Hindlimb muscle (tissue), 1 donor: ENCODE measurements at regions not wholly inside any gene's neighbourhood (a gene's known extent, or its start where the extent isn't known, plus 50 kb on each side); places are given as distances from the start of the nearest gene placed in this dataset.
"Not testable (repeated sequence)": the region's sequence is repeated elsewhere in the genome, so short reads cannot be mapped to it uniquely, and the experiment has no call there.

ENCODE experiments used
- DNase-seq: peaks from one replicate; pipeline ENCODE4 v3.0.0-alpha.2; 2013

GRCh38 chr5:130817598-130818384 lies 347.3 kb downstream of the HINT1 start:
- not testable (repeated sequence) for DNase-seq

- DNase-seq, result no peak
Measured at GRCh38 chr5:130815246-130815645, 349.8 kb downstream of the HINT1 start.

GRCh38 chr5:130808691-130809090 lies 356.4 kb downstream of the HINT1 start:
- DNase-seq, result no peak

GRCh38 chr5:130805648-130806047 lies 359.4 kb downstream of the HINT1 start:
- no peak for DNase-seq

- no peak for DNase-seq
Measured at GRCh38 chr5:130805036-130805435, 360.0 kb downstream of the HINT1 start.

- no peak for DNase-seq
Measured at GRCh38 chr5:130801963-130802362, 363.1 kb downstream of the HINT1 start.

- DNase-seq, result no peak
Measured at GRCh38 chr5:130799015-130799414, 366.0 kb downstream of the HINT1 start.

GRCh38 chr5:130797303-130797702 lies 367.8 kb downstream of the HINT1 start:
- DNase-seq, result no peak

GRCh38 chr5:130796902-130797301 lies 368.2 kb downstream of the HINT1 start:
- no peak for DNase-seq

- no peak for DNase-seq
Measured at GRCh38 chr5:130796032-130796431, 369.0 kb downstream of the HINT1 start.

- DNase-seq, result no peak
Measured at GRCh38 chr5:130795037-130795436, 370.0 kb downstream of the HINT1 start.

- no peak for DNase-seq
Measured at GRCh38 chr5:130777794-130778193, 387.3 kb downstream of the HINT1 start.

GRCh38 chr5:130773813-130774212 lies 391.2 kb downstream of the HINT1 start:
- DNase-seq, result no peak

- DNase-seq, result no peak
Measured at GRCh38 chr5:130762031-130762430, 403.0 kb downstream of the HINT1 start.

- DNase-seq, result no peak
Measured at GRCh38 chr5:130759061-130759460, 406.0 kb downstream of the HINT1 start.

GRCh38 chr5:130747556-130747955 lies 417.5 kb downstream of the HINT1 start:
- no peak for DNase-seq

- not testable (repeated sequence) for DNase-seq
Measured at GRCh38 chr5:130746641-130747040, 418.4 kb downstream of the HINT1 start.

- no peak for DNase-seq
Measured at GRCh38 chr5:130743092-130743491, 422.0 kb downstream of the HINT1 start.

GRCh38 chr5:130740047-130740569 lies 424.9 kb downstream of the HINT1 start:
- DNase-seq, result no peak

GRCh38 chr5:130731839-130732238 lies 433.2 kb downstream of the HINT1 start:
- DNase-seq, result no peak

- DNase-seq, result no peak
Measured at GRCh38 chr5:130729541-130729940, 435.5 kb downstream of the HINT1 start.

- DNase-seq, result no peak
Measured at GRCh38 chr5:130727830-130728229, 437.2 kb downstream of the HINT1 start.

GRCh38 chr5:130724658-130725057 lies 440.4 kb downstream of the HINT1 start:
- no peak for DNase-seq

- DNase-seq, result no peak
Measured at GRCh38 chr5:130720355-130720754, 444.7 kb downstream of the HINT1 start.

GRCh38 chr5:130715541-130715940 lies 449.5 kb downstream of the HINT1 start:
- DNase-seq, result no peak
